Lung microvascular endothelial cell (primary cell): ENCODE measurements at regions not wholly inside any gene's neighbourhood (a gene's known extent, or its start where the extent isn't known, plus 50 kb on each side); places are given as distances from the start of the nearest gene placed in this dataset.
"Not testable (repeated sequence)": the region's sequence is repeated elsewhere in the genome, so short reads cannot be mapped to it uniquely, and the experiment has no call there.

ENCODE experiments used
- DNase-seq, 2 donors: peaks; one replicate each; pipeline versions ENCODE4 v3.0.0 to v3.0.0-alpha.2; 2010; ENCODE audit warnings: low read depth in 2 of 2

GRCh38 chr18:1541478-1541877 lies 636.8 kb downstream of the ADCYAP1 start:
- DNase-seq: no peak

- DNase-seq: no peak
Measured at GRCh38 chr18:1542230-1542774, 637.6 kb downstream of the ADCYAP1 start.

GRCh38 chr18:1544016-1544415 lies 639.3 kb downstream of the ADCYAP1 start:
- no peak for DNase-seq

- not testable (repeated sequence) for DNase-seq
Measured at GRCh38 chr18:1557711-1558110, 653.0 kb downstream of the ADCYAP1 start.

- no peak for DNase-seq
Measured at GRCh38 chr18:1559563-1559962, 654.9 kb downstream of the ADCYAP1 start.

- DNase-seq: no peak
Measured at GRCh38 chr18:1564793-1565192, 660.1 kb downstream of the ADCYAP1 start.

- DNase-seq: no peak
Measured at GRCh38 chr18:1571206-1571605, 666.5 kb downstream of the ADCYAP1 start.

- no peak for DNase-seq
Measured at GRCh38 chr18:1573732-1574131, 669.1 kb downstream of the ADCYAP1 start.

GRCh38 chr18:1575084-1575483 lies 670.4 kb downstream of the ADCYAP1 start:
- DNase-seq: no peak

- DNase-seq: no peak
Measured at GRCh38 chr18:1578505-1578904, 673.8 kb downstream of the ADCYAP1 start.

GRCh38 chr18:1581581-1581980 lies 676.9 kb downstream of the ADCYAP1 start:
- DNase-seq: no peak

GRCh38 chr18:1585881-1586488 lies 681.3 kb downstream of the ADCYAP1 start:
- peak; percentile 20 to 54 for DNase-seq

GRCh38 chr18:1593091-1593490 lies 688.4 kb downstream of the ADCYAP1 start:
- DNase-seq: no peak

GRCh38 chr18:1595195-1595594 lies 690.5 kb downstream of the ADCYAP1 start:
- no peak for DNase-seq

GRCh38 chr18:1599196-1599595 lies 694.5 kb downstream of the ADCYAP1 start:
- no peak for DNase-seq

- no peak for DNase-seq
Measured at GRCh38 chr18:1604751-1605150, 700.1 kb downstream of the ADCYAP1 start.

GRCh38 chr18:1618364-1618763 lies 713.7 kb downstream of the ADCYAP1 start:
- no peak for DNase-seq

GRCh38 chr18:1619507-1619906 lies 714.8 kb downstream of the ADCYAP1 start:
- DNase-seq: no peak

GRCh38 chr18:1624612-1625011 lies 719.9 kb downstream of the ADCYAP1 start:
- DNase-seq: no peak

GRCh38 chr18:1627494-1627893 lies 722.8 kb downstream of the ADCYAP1 start:
- DNase-seq: no peak

GRCh38 chr18:1648712-1649111 lies 744.0 kb downstream of the ADCYAP1 start:
- DNase-seq: no peak

GRCh38 chr18:1652018-1652417 lies 747.3 kb downstream of the ADCYAP1 start:
- no peak for DNase-seq

- DNase-seq: no peak
Measured at GRCh38 chr18:1653873-1654272, 749.2 kb downstream of the ADCYAP1 start.

- DNase-seq: no peak
Measured at GRCh38 chr18:1657876-1658275, 753.2 kb downstream of the ADCYAP1 start.
